ENCODE measurements at regions not wholly inside any gene's neighbourhood (a gene's known extent, or its start where the extent isn't known, plus 50 kb on each side); places are given as distances from the start of the nearest gene placed in this dataset.

DNA sequence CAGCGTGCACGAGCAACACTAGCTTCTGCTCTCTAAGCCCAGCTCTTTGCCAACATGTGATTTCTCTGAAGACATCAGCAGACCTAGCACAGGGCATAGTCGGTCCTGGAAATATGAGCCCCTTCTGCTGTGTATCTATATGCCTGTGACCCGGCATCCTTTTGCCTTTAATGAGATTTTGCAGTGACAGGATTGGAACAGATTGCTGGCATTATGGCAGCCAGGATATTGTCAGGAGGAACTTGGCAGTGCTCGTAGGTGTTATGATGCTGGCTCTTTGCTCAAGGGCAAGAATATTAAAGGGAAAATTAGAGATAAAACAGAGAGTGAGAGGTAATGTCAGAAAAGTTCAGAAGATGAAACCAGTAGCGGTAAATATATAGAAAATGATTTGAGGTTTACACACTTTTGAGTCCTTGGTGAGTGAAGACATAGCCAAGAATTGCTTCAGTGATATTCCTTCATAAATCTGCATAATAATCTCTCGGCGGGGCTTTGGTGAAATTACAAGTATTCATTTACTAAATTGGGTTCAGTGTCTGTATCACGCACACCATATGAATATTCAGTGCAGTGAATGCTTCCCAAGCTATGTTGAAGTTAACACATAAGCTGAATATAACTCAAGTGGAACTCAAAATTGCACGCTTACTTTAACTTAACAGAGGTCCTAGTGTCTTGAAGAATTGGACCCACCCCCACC is 502.1 kb upstream of the NR3C2 start:
- Histone ChIP-seq H3K56ac (replicated peaks; ENCODE audit: insufficient read length, low read depth, low read length) (no peak overlapping the region), H3K27me3 (replicated peaks in 1 of 4; ENCODE audit: control insufficient read depth in 3 of 4, extremely low read depth in 1 of 4, insufficient read depth in 3 of 4, low read length in 3 of 4) (no peaks in the 10 kb centered on the region), H4K20me1 (replicated peaks in 1 of 2; ENCODE audit: control insufficient read depth in 1 of 2, insufficient read depth in 2 of 2, low read length in 2 of 2) (no peaks in the 10 kb centered on the region), H3K18ac (ENCODE audit: extremely low read depth, low read length) (no peak overlapping the region), H3K9me3 (ENCODE audit: insufficient read depth in 2 of 2, low read depth in 1 of 2, low read length in 1 of 2) (no peaks in the 10 kb centered on the region), H3K14ac (ENCODE audit: insufficient read length) (no peak overlapping the region), H3K4me2 (ENCODE audit: insufficient read depth in 1 of 2, low read depth in 2 of 2, low read length in 2 of 2) (no peak overlapping the region), H3K79me2 (ENCODE audit: control insufficient read depth in 1 of 2, insufficient read depth in 2 of 2, low read length in 2 of 2) (no peaks in the 10 kb centered on the region), H2BK5ac (ENCODE audit: low read depth, low read length) (no peak overlapping the region), H2BK15ac (ENCODE audit: low read length) (no peak overlapping the region), H3K4me1 (replicated peaks in 1 of 4; ENCODE audit: control insufficient read depth in 3 of 4, insufficient read depth in 4 of 4, low read length in 3 of 4) (no peaks in the 10 kb centered on the region; a peak in 1 of 7 replicates), H4K5ac (ENCODE audit: insufficient read length, low read depth, low read length) (no peak overlapping the region), H4K8ac (ENCODE audit: extremely low read depth, insufficient read depth, low read length) (no peak overlapping the region), H3K4ac (replicated peaks; ENCODE audit: insufficient read length, low read depth, low read length) (no peak overlapping the region), H2BK12ac (ENCODE audit: low read depth, low read length) (no peak overlapping the region), H3K9ac (replicated peaks in 1 of 4; ENCODE audit: extremely low read depth in 1 of 4, low read depth in 3 of 4, low read length in 3 of 4) (no peak overlapping the region), H3K79me1 (ENCODE audit: low read depth, low read length) (no peaks in the 10 kb centered on the region), H3K36me3 (ENCODE audit: control insufficient read depth in 2 of 4, insufficient read depth in 4 of 4, low read length in 3 of 4) (no peaks in the 10 kb centered on the region), H2BK20ac (ENCODE audit: low read length) (no peak overlapping the region), H3K27ac (ENCODE audit: low read depth, low read length) (no peak overlapping the region), H2BK120ac (replicated peaks; ENCODE audit: low read depth, low read length) (no peak overlapping the region), H3K4me3 (ENCODE audit: extremely low read depth in 1 of 4, insufficient read depth in 2 of 4, low read depth in 3 of 4, low read length in 4 of 4) (no peak overlapping the region), H2AK5ac (ENCODE audit: low read depth, low read length) (no peak overlapping the region), H4K91ac (replicated peaks; ENCODE audit: insufficient read length, low read length) (no peak overlapping the region), H3K23ac (ENCODE audit: insufficient read length) (no peak overlapping the region), H3K23me2 (ENCODE audit: low read depth, low read length) (no peaks in the 10 kb centered on the region), H2AFZ (ENCODE audit: low read length) (no peak overlapping the region)
- TF ChIP-seq KDM1A (IDR thresholded peaks at IDR 0.05; ENCODE audit: borderline replicate concordance, low read length) (no peak), BACH1 (IDR thresholded peaks at IDR 0.05; ENCODE audit: low read length) (no peak), CTBP2 (IDR thresholded peaks at IDR 0.05; ENCODE audit: borderline replicate concordance, insufficient read depth, insufficient read length, low read length) (no peak), NRF1 (IDR thresholded peaks at IDR 0.05; ENCODE audit: low read depth, low read length) (no peak), SP2 (IDR thresholded peaks at IDR 0.05; ENCODE audit: low read length) (no peak)
- ChIA-PET POLR2A (ENCODE audit: partially characterized antibody) (no interaction called here), CTCF (ENCODE audit: partially characterized antibody) (no interaction called here)
- no peak for DNase-seq (ENCODE audit: low read depth in 1 of 2, low spot score in 2 of 2)
- no peak for FAIRE-seq
- WGBS, 2 experiments (ENCODE audit: extremely low coverage in 1 of 2, insufficient coverage in 1 of 2, insufficient read length in 1 of 2, insufficient replicate concordance in 2 of 2, low coverage in 1 of 2, low lambda C conversion rate in 2 of 2, missing lambda C conversion rate in 1 of 2): 92% methylated on average over 10 of the region's 10 CpGs; no CpG with 5 or more reads in 1 of the 2 experiments

Measured in H1 (cell line).